H1 (cell line): ENCODE measurements at regions not wholly inside any gene's neighbourhood (a gene's known extent, or its start where the extent isn't known, plus 50 kb on each side); places are given as distances from the start of the nearest gene placed in this dataset.
A peak's percentile ranks its signal among the peaks of the same experiment; 100 is the strongest.

ENCODE experiments used
- CTCF ChIA-PET: fragments of 300-600 bp; sonication (Branson Sonifier 250); formaldehyde crosslinking; loops from one replicate; lab custom pipeline; 2021; ENCODE audit not compliant: partially characterized antibody; lab: Charles Lee
- POLR2A ChIA-PET: fragments of 300-600 bp; sonication (Branson Sonifier 250); formaldehyde crosslinking; loops from one replicate; lab custom pipeline; 2021; ENCODE audit warnings: inconsistent platforms; ENCODE audit not compliant: partially characterized antibody; lab: Charles Lee
- DNase-seq, 2 experiments: peaks; one replicate each; pipeline versions ENCODE4 v3.0.0 to v3.0.0-alpha.2; 2010 to 2022; ENCODE audit warnings: low spot score in 2 of 2, low read depth in 1 of 2, mixed read lengths in 1 of 2
- FAIRE-seq: peaks from 2 replicates; lab custom pipeline; 2011; peaks lifted over from hg19 to GRCh38; lab: Jason Lieb, UNC
- H2AFZ ChIP-seq: 2 replicates; pipeline ENCODE4 v1.8.1; 2012; ENCODE audit warnings: low read length, inconsistent platforms
- H2AK5ac ChIP-seq: 2 replicates; pipeline ENCODE4 v1.6.1; 2013; ENCODE audit warnings: low read depth, low read length
- H2BK120ac ChIP-seq: replicated peaks from 2 replicates; pipeline ENCODE3; 2013; ENCODE audit warnings: low read depth, low read length, inconsistent platforms
- H2BK12ac ChIP-seq: 2 replicates; pipeline ENCODE4 v1.6.1; 2013; ENCODE audit warnings: low read depth, low read length
- H2BK15ac ChIP-seq: 2 replicates; pipeline ENCODE4 v1.6.1; 2013; ENCODE audit warnings: low read length
- H2BK20ac ChIP-seq: 2 replicates; pipeline ENCODE4 v1.6.1; 2013; ENCODE audit warnings: low read length
- H2BK5ac ChIP-seq: 2 replicates; pipeline ENCODE4 v1.6.1; 2013; ENCODE audit warnings: low read depth, low read length
- H3K14ac ChIP-seq: 2 replicates; pipeline ENCODE4 v1.6.1; 2013; ENCODE audit warnings: inconsistent platforms; ENCODE audit not compliant: insufficient read length
- H3K18ac ChIP-seq: 2 replicates; pipeline ENCODE4 v1.6.1; 2013; ENCODE audit warnings: low read length; ENCODE audit errors: extremely low read depth
- H3K23ac ChIP-seq: 2 replicates; pipeline ENCODE4 v1.6.1; 2013; ENCODE audit warnings: inconsistent platforms; ENCODE audit not compliant: insufficient read length
- H3K23me2 ChIP-seq: 2 replicates; pipeline ENCODE4 v1.6.1; 2013; ENCODE audit warnings: low read depth, low read length
- H3K27ac ChIP-seq: 2 replicates; pipeline ENCODE4 v1.6.1; 2011; ENCODE audit warnings: low read depth, low read length, inconsistent platforms
- H3K27me3 ChIP-seq, 4 experiments: replicated peaks in 1 of 4; 1 replicate in 1 of 4; 2 replicates in 3 of 4; pipeline versions ENCODE4 v1.6.1 to v1.8.1; 2011 to 2013; ENCODE audit warnings: low read length in 3 of 4, mild to moderate bottlenecking in 3 of 4, inconsistent platforms in 2 of 4, mixed read lengths in 2 of 4, moderate library complexity in 1 of 4; ENCODE audit not compliant: control insufficient read depth in 3 of 4, insufficient read depth in 3 of 4; ENCODE audit errors: extremely low read depth in 1 of 4
- H3K36me3 ChIP-seq, 4 experiments: 2 replicates each; pipeline versions ENCODE4 v1.6.1 to v1.8.1; 2011 to 2013; ENCODE audit warnings: mild to moderate bottlenecking in 4 of 4, low read length in 3 of 4, moderate library complexity in 2 of 4, control low read depth in 1 of 4, inconsistent platforms in 1 of 4; ENCODE audit not compliant: insufficient read depth in 4 of 4, control insufficient read depth in 2 of 4
- H3K4ac ChIP-seq: replicated peaks from 2 replicates; pipeline ENCODE3; 2013; ENCODE audit warnings: low read length, low read depth, mixed read lengths, inconsistent platforms; ENCODE audit not compliant: insufficient read length
- H3K4me1 ChIP-seq, 4 experiments: replicated peaks in 1 of 4; 1 replicate in 1 of 4; 2 replicates in 3 of 4; pipeline versions ENCODE4 v1.6.1 to v1.8.1; 2011 to 2013; ENCODE audit warnings: low read length in 3 of 4, inconsistent platforms in 2 of 4, mixed read lengths in 1 of 4; ENCODE audit not compliant: insufficient read depth in 4 of 4, control insufficient read depth in 3 of 4
- H3K4me2 ChIP-seq, 2 experiments: 2 replicates each; pipeline versions ENCODE4 v1.6.1 to v1.8.1; 2011 to 2013; ENCODE audit warnings: low read depth in 2 of 2, low read length in 2 of 2, control low read depth in 1 of 2, inconsistent platforms in 1 of 2, mild to moderate bottlenecking in 1 of 2; ENCODE audit not compliant: insufficient read depth in 1 of 2
- H3K4me3 ChIP-seq, 4 experiments: fragments of 200-600, 300-600 bp in 1 of 4; sonication (generic), shearing (Covaris generic), sonication (Bioruptor Twin) in 1 of 4; 2 replicates each; pipeline versions ENCODE4 v1.5.1 to v1.8.1; 2011 to 2016; ENCODE audit warnings: low read length in 4 of 4, low read depth in 3 of 4, control low read depth in 2 of 4, inconsistent platforms in 2 of 4, mild to moderate bottlenecking in 2 of 4, mixed read lengths in 1 of 4, moderate library complexity in 1 of 4; ENCODE audit not compliant: insufficient read depth in 2 of 4; ENCODE audit errors: extremely low read depth in 1 of 4
- H3K56ac ChIP-seq: replicated peaks from 2 replicates; pipeline ENCODE3; 2013; ENCODE audit warnings: low read depth, mild to moderate bottlenecking, mixed read lengths, low read length, inconsistent platforms; ENCODE audit not compliant: insufficient read length
- H3K79me1 ChIP-seq: 2 replicates; pipeline ENCODE4 v1.6.1; 2013; ENCODE audit warnings: low read depth, low read length, control low read depth
- H3K79me2 ChIP-seq, 2 experiments: 2 replicates each; pipeline versions ENCODE4 v1.6.1 to v1.8.1; 2012 to 2013; ENCODE audit warnings: low read length in 2 of 2, mild to moderate bottlenecking in 2 of 2, inconsistent platforms in 1 of 2; ENCODE audit not compliant: insufficient read depth in 2 of 2, control insufficient read depth in 1 of 2
- H3K9ac ChIP-seq, 4 experiments: replicated peaks in 1 of 4; 1 replicate in 1 of 4; 2 replicates in 3 of 4; pipeline versions ENCODE4 v1.6.1 to v1.8.1; 2011 to 2013; ENCODE audit warnings: low read depth in 3 of 4, low read length in 3 of 4, control low read depth in 2 of 4, mild to moderate bottlenecking in 2 of 4, moderate library complexity in 2 of 4, inconsistent platforms in 1 of 4; ENCODE audit errors: extremely low read depth in 1 of 4
- H3K9me3 ChIP-seq, 2 experiments: 2 replicates each; pipeline versions ENCODE4 v1.6.1 to v1.8.1; 2012 to 2013; ENCODE audit warnings: mild to moderate bottlenecking in 2 of 2, moderate library complexity in 2 of 2, control low read depth in 1 of 2, inconsistent platforms in 1 of 2, low read depth in 1 of 2, low read length in 1 of 2, mixed read lengths in 1 of 2; ENCODE audit not compliant: insufficient read depth in 2 of 2
- H4K20me1 ChIP-seq, 2 experiments: replicated peaks in 1 of 2; 2 replicates each; pipeline versions ENCODE3 to v1.8.1; 2011 to 2013; ENCODE audit warnings: inconsistent platforms in 2 of 2, low read length in 2 of 2, mild to moderate bottlenecking in 1 of 2; ENCODE audit not compliant: insufficient read depth in 2 of 2, control insufficient read depth in 1 of 2
- H4K5ac ChIP-seq: 2 replicates; pipeline ENCODE4 v1.6.1; 2013; ENCODE audit warnings: low read length, low read depth, mixed read lengths, inconsistent platforms; ENCODE audit not compliant: insufficient read length
- H4K8ac ChIP-seq: 2 replicates; pipeline ENCODE4 v1.8.0; 2013; ENCODE audit warnings: mild to moderate bottlenecking, moderate library complexity, low read length, inconsistent platforms; ENCODE audit not compliant: insufficient read depth; ENCODE audit errors: extremely low read depth
- H4K91ac ChIP-seq: replicated peaks from 2 replicates; pipeline ENCODE3; 2013; ENCODE audit warnings: low read length, mixed read lengths, inconsistent platforms; ENCODE audit not compliant: insufficient read length
- ATF2 ChIP-seq: IDR thresholded peaks from 2 replicates; pipeline ENCODE4 v1.6.1; 2012; ENCODE audit warnings: low read length, inconsistent platforms
- BACH1 ChIP-seq: IDR thresholded peaks from 2 replicates; pipeline ENCODE4 v1.6.1; 2012; ENCODE audit warnings: low read length, improper control_type of control experiment
- MAFK ChIP-seq: IDR thresholded peaks from 2 replicates; pipeline ENCODE4 v1.6.1; 2012; ENCODE audit warnings: low read depth, mild to moderate bottlenecking, improper control_type of control experiment, low read length
- POLR2AphosphoS5 ChIP-seq: IDR thresholded peaks from 2 replicates; pipeline ENCODE4 v1.6.1; 2011; ENCODE audit warnings: low read depth, low read length
- POU5F1 ChIP-seq: IDR thresholded peaks from 2 replicates; pipeline ENCODE4 v1.6.1; 2011; ENCODE audit warnings: low read depth, mild to moderate bottlenecking, low read length, moderate library complexity
- RFX5 ChIP-seq: IDR thresholded peaks from 2 replicates; pipeline ENCODE4 v1.6.1; 2011; ENCODE audit warnings: low read depth, low read length, improper control_type of control experiment, borderline replicate concordance
- WGBS, 2 experiments: shearing (Covaris generic) in 1 of 2; methylation state at CpG; one replicate each; pipeline versions ENCODE4 v1.1.6 to v1.1.7; 2013 to 2015; ENCODE audit warnings: low lambda C conversion rate in 2 of 2, mixed read lengths in 2 of 2, inconsistent platforms in 1 of 2, low coverage in 1 of 2, missing lambda C conversion rate in 1 of 2; ENCODE audit not compliant: insufficient replicate concordance in 2 of 2, insufficient coverage in 1 of 2, insufficient read length in 1 of 2; ENCODE audit errors: extremely low coverage in 1 of 2, missing lambda C conversion rate in 1 of 2; 5-methylcytosine and 5-hydroxymethylcytosine counted together

GRCh38 chr3:106880206-106880605, 497.0 kb upstream of the CCDC54 start:
- Histone ChIP-seq H2BK5ac (no peak overlapping the region), H3K23me2 (no peaks in the 10 kb centered on the region), H3K36me3 (no peaks in the 10 kb centered on the region), H3K14ac (no peak overlapping the region), H2BK120ac (no peak overlapping the region), H2BK20ac (no peak overlapping the region), H2AFZ (no peak overlapping the region), H3K23ac (no peak overlapping the region), H4K91ac (no peak overlapping the region), H2AK5ac (no peak overlapping the region), H3K4me2 (peak overlapping the region in 1 of 2 experiments; percentile 20; a peak in 2 of 4 replicates), H3K9ac (no peak overlapping the region), H3K27me3 (no peaks in the 10 kb centered on the region), H3K4ac (no peak overlapping the region), H2BK15ac (no peak overlapping the region), H3K4me3 (peak overlapping the region in 1 of 4 experiments; percentile 25; a peak in 1 of 8 replicates), H2BK12ac (no peak overlapping the region), H3K18ac (no peak overlapping the region), H3K79me2 (peaks cover 0 to 7% of the 10 kb centered on the region in 2 experiments; a peak in 1 of 4 replicates), H4K8ac (no peak overlapping the region), H4K5ac (no peak overlapping the region), H3K9me3 (no peaks in the 10 kb centered on the region), H3K4me1 (peaks cover 0 to 9% (median 5%) of the 10 kb centered on the region in 4 experiments; a peak in 5 of 7 replicates), H3K27ac (no peak overlapping the region), H3K79me1 (no peaks in the 10 kb centered on the region), H4K20me1 (no peaks in the 10 kb centered on the region), H3K56ac (no peak overlapping the region)
- 5% methylated on average over 1 of the region's 1 CpG; no CpG with 5 or more reads in 1 of the 2 experiments for WGBS, 2 experiments
- DNase-seq: no peak
- no peak for FAIRE-seq
- POLR2A ChIA-PET: no interaction called here
- TF ChIP-seq BACH1 (no peak), ATF2 (no peak), POLR2AphosphoS5 (no peak), POU5F1 (no peak), RFX5 (no peak), MAFK (no peak)
- CTCF ChIA-PET: interaction anchor here (1.6 kb wide), 1 partner anchor 11 kb away, joined by 3 read pairs; no protein-coding TSS in a partner anchor
